H54 (cell line): ENCODE measurements at regions not wholly inside any gene's neighbourhood (a gene's known extent, or its start where the extent isn't known, plus 50 kb on each side); places are given as distances from the start of the nearest gene placed in this dataset.
"Not testable (repeated sequence)": the region's sequence is repeated elsewhere in the genome, so short reads cannot be mapped to it uniquely, and the experiment has no call there.

Experiments
- DNase-seq: peaks from one replicate; pipeline ENCODE4 v3.0.0; 2011; ENCODE audit warnings: low spot score, mixed read lengths; ENCODE audit not compliant: insufficient read length
- FAIRE-seq: peaks from 3 replicates; lab custom pipeline; 2011; peaks lifted over from hg19 to GRCh38; lab: Jason Lieb, UNC
- POLR2A ChIP-seq: IDR thresholded peaks from 2 replicates; pipeline ENCODE4 v1.6.1; 2011; ENCODE audit warnings: low read depth, mild to moderate bottlenecking, low read length

DNA sequence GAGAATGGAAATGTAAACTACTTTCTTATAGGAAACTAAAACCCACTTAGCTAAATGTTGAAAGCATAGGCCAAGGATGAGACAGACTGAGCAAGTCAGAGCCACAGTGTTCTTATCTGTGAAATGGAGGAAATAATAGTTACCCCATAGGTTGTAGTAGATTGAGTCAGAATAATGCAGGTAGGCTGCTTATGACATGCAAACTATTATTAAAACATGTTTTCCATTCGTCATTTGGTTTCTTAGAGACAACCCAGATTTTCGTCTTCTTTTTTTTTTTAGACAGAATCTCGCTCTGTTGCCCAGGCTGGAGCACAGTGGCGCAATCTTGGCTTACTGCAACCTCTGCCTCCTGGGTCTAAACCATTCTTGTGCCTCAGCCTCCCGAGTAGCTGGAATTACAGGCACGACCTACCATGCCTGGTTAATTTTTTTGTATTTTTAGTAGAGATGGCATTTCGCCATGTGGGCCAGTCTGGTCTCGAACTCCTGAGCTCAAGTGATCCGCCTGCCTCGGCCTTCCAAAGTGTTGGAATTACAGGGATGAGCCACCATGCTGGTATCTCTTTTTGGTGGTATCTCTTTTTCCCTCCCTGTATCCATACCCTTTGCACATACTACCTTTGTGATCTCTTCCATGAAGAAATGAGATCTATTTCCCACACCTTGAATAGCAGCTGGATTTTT is 196.5 kb upstream of the ZNF217 start:
- FAIRE-seq: no peak
- no peak for DNase-seq
- no peak for TF ChIP-seq POLR2A

GRCh38 chr20:53788253-53789022 is 194.8 kb upstream of the ZNF217 start:
- no peak for TF ChIP-seq POLR2A
- FAIRE-seq (no peak), DNase-seq (no peak)

DNA sequence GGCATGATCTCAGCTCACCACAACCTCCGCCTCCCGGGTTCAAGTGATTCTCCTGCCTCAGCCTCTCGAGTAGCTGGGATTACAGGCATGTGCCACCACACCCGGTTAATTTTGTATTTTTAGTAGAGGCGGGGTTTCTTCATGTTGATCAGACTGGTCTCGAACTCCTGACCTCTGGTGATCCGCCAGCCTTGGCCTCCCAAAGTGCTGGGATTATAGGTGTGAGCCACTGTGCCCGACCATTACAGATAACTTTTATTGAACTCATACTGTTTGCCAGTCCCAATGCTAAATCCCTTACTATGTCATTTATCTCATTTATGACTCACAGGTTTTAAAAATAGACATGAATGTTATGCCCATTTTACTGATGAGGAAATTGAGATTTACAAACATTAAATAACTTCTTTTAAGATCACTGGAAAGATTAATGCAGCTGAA is 193.9 kb upstream of the ZNF217 start:
- not testable (repeated sequence) for FAIRE-seq, DNase-seq

DNA sequence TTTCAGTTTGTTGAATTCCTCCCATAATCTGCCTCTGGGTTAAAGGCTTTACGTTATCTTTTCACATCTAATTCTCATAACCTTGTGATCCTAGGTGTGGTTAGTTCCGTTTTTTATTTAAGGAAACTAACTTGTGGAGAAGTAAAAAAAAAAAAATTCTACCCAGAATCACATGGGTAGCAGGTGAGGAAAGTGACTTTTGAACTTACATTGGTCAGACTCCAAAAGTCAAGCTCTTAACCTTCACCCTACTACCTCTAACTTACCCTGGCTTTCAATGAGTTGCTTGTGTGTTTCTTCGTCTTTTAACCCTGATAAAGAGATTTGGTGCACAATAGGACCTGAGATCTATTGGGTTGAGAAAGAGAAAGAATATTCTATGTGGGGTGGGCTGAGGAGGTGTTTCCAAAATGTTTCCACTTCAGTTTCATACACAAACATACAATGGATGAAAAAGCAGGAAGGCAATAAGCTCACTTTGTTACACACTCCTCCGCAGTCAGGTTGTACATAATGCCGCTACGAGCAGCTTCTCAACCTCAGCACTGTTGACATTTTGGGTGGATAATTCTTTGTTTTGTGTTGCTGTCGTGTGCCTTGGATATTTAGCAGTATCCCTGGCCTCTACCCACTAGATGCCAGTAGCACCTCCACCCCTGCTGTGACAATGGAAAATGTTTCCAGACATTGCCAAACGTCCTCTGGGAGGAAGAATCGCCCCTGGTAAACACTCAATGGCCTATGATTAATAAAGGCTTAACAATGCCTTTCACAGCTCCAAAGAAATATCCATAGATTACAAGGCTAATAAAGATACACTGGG is 193.0 kb upstream of the ZNF217 start:
- no peak for TF ChIP-seq POLR2A
- no peak for FAIRE-seq
- no peak for DNase-seq

GRCh38 chr20:53786071-53786444 is 192.4 kb upstream of the ZNF217 start:
- FAIRE-seq (no peak), DNase-seq (no peak)
- no peak for TF ChIP-seq POLR2A

GRCh38 chr20:53785320-53785719 is 191.7 kb upstream of the ZNF217 start:
- FAIRE-seq (no peak), DNase-seq (no peak)
- no peak for TF ChIP-seq POLR2A

- TF ChIP-seq POLR2A: no peak
- no peak for FAIRE-seq
- DNase-seq: no peak
Observed at GRCh38 chr20:53783768-53784167, 190.1 kb upstream of the ZNF217 start.

DNA sequence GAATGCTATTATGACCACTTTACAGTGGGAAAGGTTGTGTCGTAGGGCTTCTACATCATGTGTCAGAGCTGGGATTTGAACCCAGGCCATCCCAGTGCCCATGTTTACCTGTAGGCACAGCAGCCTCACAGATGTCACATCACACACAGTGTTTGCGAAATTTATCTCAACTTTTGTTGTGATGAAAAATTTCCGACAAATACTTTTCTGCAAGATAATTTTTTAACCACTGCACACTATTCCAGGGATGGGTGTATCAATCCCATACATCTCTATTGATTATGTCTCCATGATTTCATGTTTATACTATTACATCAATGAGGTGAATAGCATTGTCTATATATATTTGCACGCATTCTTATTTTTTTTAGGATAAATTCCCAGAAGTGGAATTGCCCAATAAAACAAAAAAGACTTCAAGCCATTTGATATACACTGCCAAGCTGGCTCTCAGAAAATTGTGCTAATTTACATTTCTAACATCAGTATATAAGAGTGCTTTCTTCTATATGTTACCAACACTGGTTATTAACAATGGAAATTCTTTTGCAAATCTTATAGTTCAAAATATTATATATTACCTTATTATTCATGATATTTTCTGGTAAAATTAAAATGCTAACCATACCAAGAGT is 189.1 kb upstream of the ZNF217 start:
- FAIRE-seq (no peak), DNase-seq (no peak)
- no peak for TF ChIP-seq POLR2A

DNA sequence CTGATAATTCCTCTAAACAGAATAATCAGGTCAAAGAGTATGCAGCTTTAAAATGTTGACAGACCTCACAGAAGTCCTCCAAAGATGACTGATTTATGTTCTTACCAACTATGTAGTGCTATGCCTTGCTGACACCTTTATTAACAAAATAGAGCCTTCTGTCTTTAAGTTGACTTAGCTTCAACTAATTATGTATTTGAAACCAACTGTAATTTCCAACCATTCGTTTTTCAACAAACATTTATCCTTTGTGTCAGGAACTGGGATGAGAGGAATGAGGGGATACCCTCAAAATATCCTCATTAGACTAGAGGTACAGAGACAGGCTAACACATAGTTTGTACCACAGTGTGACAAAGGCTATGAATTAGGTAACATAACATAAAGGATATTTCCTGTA is 186.2 kb upstream of the ZNF217 start:
- FAIRE-seq (no peak), DNase-seq (no peak)
- no peak for TF ChIP-seq POLR2A

DNA sequence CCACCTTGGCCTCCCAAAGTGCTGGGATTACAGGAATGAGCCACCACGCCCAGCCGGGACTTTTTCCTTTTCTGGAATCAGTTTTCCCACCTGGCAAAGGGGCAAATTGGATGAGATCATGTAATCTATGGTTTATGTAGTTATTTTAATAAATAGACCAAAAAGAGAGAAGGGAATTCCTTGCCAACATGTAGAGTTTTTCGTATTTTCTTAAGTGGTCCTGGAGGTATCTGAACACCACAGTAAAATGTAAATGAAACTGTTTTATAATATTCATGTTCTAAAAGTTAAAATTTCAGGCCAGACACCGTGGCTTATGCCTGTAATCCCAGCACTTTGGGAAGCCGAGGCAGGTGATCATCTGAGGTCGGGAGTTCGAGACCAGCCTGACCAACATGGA is 185.1 kb upstream of the ZNF217 start:
- TF ChIP-seq POLR2A: no peak
- DNase-seq (no peak), FAIRE-seq (no peak)

DNA sequence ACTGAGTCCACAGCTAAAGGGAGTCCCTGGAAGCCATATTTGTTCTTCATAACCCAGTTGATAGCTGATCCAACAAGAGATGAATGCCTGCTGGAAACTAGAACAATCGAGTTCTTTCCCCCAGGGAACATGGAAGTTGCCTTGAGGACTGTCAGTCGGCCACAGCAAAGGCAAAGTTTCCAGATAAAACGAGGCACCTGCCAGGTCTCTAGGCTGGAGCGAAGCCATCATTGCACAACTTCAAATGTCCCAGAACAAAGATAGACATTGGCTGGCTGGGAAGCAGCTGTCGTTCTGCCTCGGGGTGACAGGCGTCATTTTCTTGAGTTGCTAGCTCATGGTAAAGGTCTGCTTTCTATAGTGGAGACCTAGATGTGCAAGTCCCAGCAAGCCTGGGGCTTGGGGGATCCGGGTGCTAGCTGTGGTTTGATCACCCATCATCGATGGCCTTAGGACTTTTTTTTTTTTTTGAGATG is 184.4 kb upstream of the ZNF217 start:
- FAIRE-seq (no peak), DNase-seq (no peak)
- no peak for TF ChIP-seq POLR2A

GRCh38 chr20:53777402-53777801 is 183.8 kb upstream of the ZNF217 start:
- DNase-seq, FAIRE-seq: not testable (repeated sequence)

DNA sequence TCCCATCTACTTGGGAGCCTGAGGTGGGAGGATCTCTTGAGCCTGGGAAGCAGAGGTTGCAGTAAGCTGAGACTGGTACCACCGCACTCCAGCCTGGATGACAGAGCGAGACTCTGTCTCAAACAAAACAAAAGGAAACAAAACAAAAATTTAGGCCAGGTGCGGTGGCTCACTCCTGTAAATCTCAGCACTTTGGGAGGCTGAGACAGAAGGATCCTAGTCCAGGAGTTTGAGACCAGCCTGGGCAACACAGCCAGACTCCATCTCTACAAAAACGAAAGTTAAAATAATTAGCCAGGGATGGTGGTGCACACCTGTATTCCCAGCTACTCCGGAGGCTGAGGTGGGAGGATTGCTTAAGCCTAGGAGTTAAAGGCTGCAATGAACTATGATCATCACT is 183.2 kb upstream of the ZNF217 start:
- TF ChIP-seq POLR2A: no peak
- DNase-seq (no peak), FAIRE-seq (no peak)
